ENCODE measurements at regions not wholly inside any gene's neighbourhood (a gene's known extent, or its start where the extent isn't known, plus 50 kb on each side); places are given as distances from the start of the nearest gene placed in this dataset.
A peak's percentile ranks its signal among the peaks of the same experiment; 100 is the strongest.

DNA sequence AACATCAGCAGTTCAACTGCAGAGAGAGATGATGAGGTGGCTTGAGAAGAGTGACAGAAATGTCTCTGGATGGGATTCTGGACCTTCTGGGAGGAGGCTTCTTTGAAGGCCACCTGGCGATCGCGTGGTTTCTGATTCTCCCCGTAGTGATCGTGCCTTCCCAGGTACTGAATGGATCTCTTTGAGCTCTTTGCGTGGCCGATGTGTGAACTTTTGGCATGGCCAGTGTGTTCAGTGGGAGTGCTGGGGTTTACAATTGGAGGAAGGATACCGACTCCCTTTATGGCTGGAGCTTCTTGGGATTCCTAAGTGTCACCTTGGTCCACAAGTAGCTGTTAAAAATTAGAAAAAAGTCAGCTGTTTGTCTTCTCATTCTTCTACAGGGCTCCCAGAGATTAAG is 374.7 kb downstream of the C12orf75 start:
- H3K27me3 ChIP-seq (ENCODE audit: insufficient read depth, low read depth, severe bottlenecking): no peaks in the 10 kb centered on the region
- no peaks in the 10 kb centered on the region for H3K9me3 ChIP-seq (ENCODE audit: severe bottlenecking)
- no peak overlapping the region for H3K27ac ChIP-seq
- no peak overlapping the region for H3K4me3 ChIP-seq (ENCODE audit: low read depth, low read length)
- no peak for DNase-seq
- TF ChIP-seq, protein P1, sequence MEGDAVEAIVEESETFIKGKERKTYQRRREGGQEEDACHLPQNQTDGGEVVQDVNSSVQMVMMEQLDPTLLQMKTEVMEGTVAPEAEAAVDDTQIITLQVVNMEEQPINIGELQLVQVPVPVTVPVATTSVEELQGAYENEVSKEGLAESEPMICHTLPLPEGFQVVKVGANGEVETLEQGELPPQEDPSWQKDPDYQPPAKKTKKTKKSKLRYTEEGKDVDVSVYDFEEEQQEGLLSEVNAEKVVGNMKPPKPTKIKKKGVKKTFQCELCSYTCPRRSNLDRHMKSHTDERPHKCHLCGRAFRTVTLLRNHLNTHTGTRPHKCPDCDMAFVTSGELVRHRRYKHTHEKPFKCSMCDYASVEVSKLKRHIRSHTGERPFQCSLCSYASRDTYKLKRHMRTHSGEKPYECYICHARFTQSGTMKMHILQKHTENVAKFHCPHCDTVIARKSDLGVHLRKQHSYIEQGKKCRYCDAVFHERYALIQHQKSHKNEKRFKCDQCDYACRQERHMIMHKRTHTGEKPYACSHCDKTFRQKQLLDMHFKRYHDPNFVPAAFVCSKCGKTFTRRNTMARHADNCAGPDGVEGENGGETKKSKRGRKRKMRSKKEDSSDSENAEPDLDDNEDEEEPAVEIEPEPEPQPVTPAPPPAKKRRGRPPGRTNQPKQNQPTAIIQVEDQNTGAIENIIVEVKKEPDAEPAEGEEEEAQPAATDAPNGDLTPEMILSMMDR (IDR thresholded peaks at IDR 0.05; ENCODE audit: low read depth, low read length): no peak
- H3K36me3 ChIP-seq: no peaks in the 10 kb centered on the region

DNA sequence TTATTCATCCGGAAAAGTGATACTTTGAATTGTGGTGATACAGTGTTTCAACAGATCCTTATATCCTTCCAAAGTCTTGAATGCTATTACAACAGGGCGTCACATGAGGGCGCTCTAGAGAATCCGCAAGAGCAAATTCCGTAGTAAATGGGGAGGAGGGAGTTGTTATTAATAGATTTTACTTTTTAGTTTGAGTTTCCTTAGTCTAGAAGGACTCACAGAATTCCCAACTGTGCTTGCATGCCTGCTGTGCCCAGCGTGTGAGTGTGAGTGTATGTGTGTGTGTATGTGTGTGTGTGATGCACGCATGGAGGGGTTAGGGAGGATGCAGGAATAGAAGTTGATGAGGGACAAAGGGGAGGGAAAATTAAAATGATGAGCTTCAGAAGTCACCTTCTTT is 375.3 kb downstream of the C12orf75 start:
- peak; percentile 34 for DNase-seq
- H3K36me3 ChIP-seq: no peaks in the 10 kb centered on the region
- H3K9me3 ChIP-seq (ENCODE audit: severe bottlenecking): no peaks in the 10 kb centered on the region
- H3K27me3 ChIP-seq (ENCODE audit: insufficient read depth, low read depth, severe bottlenecking): no peaks in the 10 kb centered on the region
- H3K4me3 ChIP-seq (ENCODE audit: low read depth, low read length): no peak overlapping the region
- TF ChIP-seq, protein P1 (IDR thresholded peaks at IDR 0.05; ENCODE audit: low read depth, low read length): peak; percentile 50
- no peak overlapping the region for H3K27ac ChIP-seq

DNA sequence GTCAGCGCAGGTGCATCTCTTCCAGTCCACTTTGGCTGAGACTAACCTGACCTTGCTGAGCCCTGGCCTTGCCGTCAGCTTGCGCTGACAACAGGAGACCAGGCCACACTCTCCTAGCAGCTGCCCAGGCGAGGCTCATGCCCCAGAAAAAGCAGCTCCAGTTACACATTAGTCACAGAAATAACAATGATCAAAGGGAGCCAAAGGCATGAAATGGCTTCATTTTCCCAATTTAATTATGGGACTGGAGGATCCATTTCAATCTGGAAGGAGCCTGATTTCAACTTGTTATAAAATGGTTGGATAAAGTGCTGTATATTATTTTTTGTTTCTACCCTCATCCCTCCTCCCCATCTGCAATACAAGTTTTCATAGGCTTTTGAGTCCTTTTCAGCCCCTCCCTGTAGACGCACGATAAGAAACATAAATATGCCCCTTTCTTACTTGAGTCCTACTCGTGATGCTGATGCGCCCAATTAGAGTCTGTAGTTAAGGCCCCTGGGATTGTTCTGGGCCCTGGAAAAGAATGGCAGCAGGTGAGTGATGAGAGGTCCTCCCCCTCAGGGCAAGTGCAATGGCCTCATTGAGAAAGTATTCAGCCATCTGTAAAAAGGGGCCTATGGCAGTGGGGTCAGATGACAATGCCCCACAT is 376.0 kb downstream of the C12orf75 start:
- Histone ChIP-seq H3K36me3 (no peaks in the 10 kb centered on the region), H3K9me3 (ENCODE audit: severe bottlenecking) (no peaks in the 10 kb centered on the region), H3K4me3 (ENCODE audit: low read depth, low read length) (no peak overlapping the region), H3K27me3 (ENCODE audit: insufficient read depth, low read depth, severe bottlenecking) (no peaks in the 10 kb centered on the region), H3K27ac (no peak overlapping the region)
- DNase-seq: no peak
- TF ChIP-seq, protein P1 (IDR thresholded peaks at IDR 0.05; ENCODE audit: low read depth, low read length): no peak

DNA sequence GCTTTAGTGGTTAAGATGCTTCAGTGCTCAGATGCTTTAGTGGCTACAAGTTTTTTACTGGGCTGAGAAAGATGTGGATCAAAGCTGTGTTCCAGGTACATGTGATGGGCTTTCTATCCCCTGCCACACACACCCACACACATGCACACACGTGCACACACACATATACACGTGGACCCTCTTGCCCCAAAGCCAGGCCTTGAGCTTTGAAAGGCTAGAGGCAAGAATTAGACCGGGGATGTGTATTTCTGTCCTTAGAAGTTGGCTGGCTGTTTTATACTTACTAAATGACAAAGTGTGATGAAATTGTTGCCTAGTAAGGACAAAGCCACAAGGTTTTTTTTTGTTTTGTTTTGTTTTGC is 376.5 kb downstream of the C12orf75 start:
- no peak overlapping the region for H3K4me3 ChIP-seq (ENCODE audit: low read depth, low read length)
- no peaks in the 10 kb centered on the region for H3K27me3 ChIP-seq (ENCODE audit: insufficient read depth, low read depth, severe bottlenecking)
- H3K9me3 ChIP-seq (ENCODE audit: severe bottlenecking): no peaks in the 10 kb centered on the region
- no peak for DNase-seq
- TF ChIP-seq, protein P1 (IDR thresholded peaks at IDR 0.05; ENCODE audit: low read depth, low read length): no peak
- no peak overlapping the region for H3K27ac ChIP-seq
- H3K36me3 ChIP-seq: no peaks in the 10 kb centered on the region

DNA sequence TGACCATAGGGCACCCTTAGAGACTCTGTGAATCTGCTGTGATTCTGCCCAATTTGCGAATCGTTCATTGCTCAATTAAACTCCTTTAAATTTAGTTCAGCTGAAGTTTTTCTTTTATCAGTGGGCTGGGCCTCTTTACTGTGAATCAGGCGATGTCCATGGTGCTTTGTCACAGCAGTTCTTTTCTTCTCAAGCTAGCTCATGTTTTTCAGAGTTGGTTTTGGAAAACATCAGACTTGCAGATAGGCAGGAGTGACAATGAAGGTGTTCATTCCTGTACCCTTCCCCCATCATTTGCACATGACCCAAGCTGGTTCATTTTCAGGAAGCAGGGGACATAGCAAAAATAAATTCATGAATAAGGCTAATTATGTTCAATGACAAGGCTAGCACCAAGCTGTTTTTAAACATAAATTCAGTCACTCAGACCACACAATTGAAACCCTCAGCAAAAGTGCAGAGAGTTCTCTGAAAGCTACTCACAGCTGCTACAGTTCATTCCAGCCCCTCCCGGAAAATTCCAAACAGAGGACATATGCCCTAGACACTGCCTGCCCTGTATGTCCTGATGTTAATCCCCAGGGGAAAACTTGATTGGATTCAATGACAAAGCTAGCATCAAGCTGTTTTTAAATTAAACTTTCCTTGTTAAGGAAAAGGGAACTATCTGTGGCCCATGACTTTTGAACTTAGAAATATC is 383.3 kb downstream of the C12orf75 start:
- no peaks in the 10 kb centered on the region for H3K9me3 ChIP-seq (ENCODE audit: severe bottlenecking)
- TF ChIP-seq, protein P1 (IDR thresholded peaks at IDR 0.05; ENCODE audit: low read depth, low read length): no peak
- H3K36me3 ChIP-seq: no peaks in the 10 kb centered on the region

More for the DNA sequence above, 383.3 kb downstream of the C12orf75 start:
- Histone ChIP-seq H3K27me3 (ENCODE audit: insufficient read depth, low read depth, severe bottlenecking) (no peaks in the 10 kb centered on the region), H3K27ac (no peak overlapping the region), H3K4me3 (ENCODE audit: low read depth, low read length) (no peak overlapping the region)
- DNase-seq: no peak

All from WERI-Rb-1 (cell line).